ENCODE measurements at regions not wholly inside any gene's neighbourhood (a gene's known extent, or its start where the extent isn't known, plus 50 kb on each side); places are given as distances from the start of the nearest gene placed in this dataset.

DNA sequence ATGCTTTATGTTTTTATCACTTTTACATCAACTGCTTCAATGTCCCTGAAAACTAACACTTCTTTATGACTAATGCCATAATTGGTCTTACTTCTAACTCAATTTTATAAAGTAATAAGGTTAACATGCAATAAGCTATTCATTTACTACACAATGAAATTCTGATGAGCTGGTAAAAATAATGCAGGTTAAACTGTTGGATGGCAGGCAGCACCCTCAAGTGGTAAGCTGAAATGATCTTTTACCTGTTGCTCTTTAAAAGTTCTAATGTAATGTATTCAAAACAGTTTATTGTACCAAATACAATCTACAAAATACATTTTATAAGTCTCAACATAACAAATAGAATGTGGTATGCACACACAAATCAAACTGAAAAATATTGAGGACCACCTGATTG, 1280.3 kb downstream of the CDH8 start:
- ChIA-PET CTCF (no interaction called here), POLR2A (ENCODE audit: unreplicated experiment) (no interaction called here)
- Histone ChIP-seq H3K79me2 (ENCODE audit: low read depth) (no peaks in the 10 kb centered on the region), H3K27ac (no peak overlapping the region), H3K9me2 (ENCODE audit: insufficient read depth) (no peaks in the 10 kb centered on the region; the same call in 1 of the 2 replicates), H3K4me3 (no peak overlapping the region), H2AFZ (no peak overlapping the region), H3F3A (ENCODE audit: insufficient read depth, low read depth) (no peaks in the 10 kb centered on the region), H3K4me2 (no peak overlapping the region), H3K36me3 (ENCODE audit: low read depth) (no peaks in the 10 kb centered on the region), H3K4me1 (replicated peaks; ENCODE audit: insufficient read depth) (no peaks in the 10 kb centered on the region), H3K27me3 (ENCODE audit: insufficient read depth, low read depth) (no peaks in the 10 kb centered on the region), H3K9me3 (ENCODE audit: insufficient read depth, low read depth) (no peaks in the 10 kb centered on the region), H4K20me1 (ENCODE audit: insufficient read depth) (no peaks in the 10 kb centered on the region)
- intact Hi-C loops (cut with micrococcal nuclease; ENCODE audit: unreplicated experiment) = no loop called here
- DNase-seq = no peak
- TF ChIP-seq EZH2 (IDR thresholded peaks at IDR 0.05; ENCODE audit: low read depth) = no peak
- TF ChIP-seq CTCF (conservative IDR thresholded peaks at IDR 0.05) = 0 out of 2 replicates have a peak, but pooled peaks have one; percentile 22
- BruUV-seq (replicated peaks) = no TSS peak

GRCh38 chr16:60748366-60748765, 1287.9 kb downstream of the CDH8 start:
- Histone ChIP-seq H2AFZ (no peak overlapping the region), H3F3A (ENCODE audit: insufficient read depth, low read depth) (no peaks in the 10 kb centered on the region), H3K9me3 (ENCODE audit: insufficient read depth, low read depth) (no peaks in the 10 kb centered on the region), H4K20me1 (ENCODE audit: insufficient read depth) (no peaks in the 10 kb centered on the region), H3K4me3 (no peak overlapping the region), H3K36me3 (ENCODE audit: low read depth) (no peaks in the 10 kb centered on the region), H3K4me1 (replicated peaks; ENCODE audit: insufficient read depth) (no peaks in the 10 kb centered on the region), H3K27me3 (ENCODE audit: insufficient read depth, low read depth) (no peaks in the 10 kb centered on the region), H3K4me2 (no peak overlapping the region), H3K79me2 (ENCODE audit: low read depth) (no peaks in the 10 kb centered on the region), H3K27ac (no peak overlapping the region), H3K9me2 (ENCODE audit: insufficient read depth) (no peaks in the 10 kb centered on the region; the same call in 1 of the 2 replicates)
- no TSS peak for BruUV-seq (replicated peaks)
- no peak for DNase-seq
- ChIA-PET POLR2A (ENCODE audit: unreplicated experiment) (no interaction called here), CTCF (no interaction called here)
- TF ChIP-seq EZH2 (IDR thresholded peaks at IDR 0.05; ENCODE audit: low read depth) (no peak), CTCF (conservative IDR thresholded peaks at IDR 0.05) (no peak)
- intact Hi-C loops (cut with micrococcal nuclease; ENCODE audit: unreplicated experiment) = no loop called here

- H3K36me3 ChIP-seq (ENCODE audit: low read depth) = no peaks in the 10 kb centered on the region
- no peaks in the 10 kb centered on the region for H3F3A ChIP-seq (ENCODE audit: insufficient read depth, low read depth)
- TF ChIP-seq EZH2 (IDR thresholded peaks at IDR 0.05; ENCODE audit: low read depth) (no peak), CTCF (conservative IDR thresholded peaks at IDR 0.05) (no peak)
- no TSS peak for BruUV-seq (replicated peaks)
- H3K27ac ChIP-seq = no peak overlapping the region
- H3K79me2 ChIP-seq (ENCODE audit: low read depth) = no peaks in the 10 kb centered on the region
- intact Hi-C loops (cut with micrococcal nuclease; ENCODE audit: unreplicated experiment) = no loop called here
- no peaks in the 10 kb centered on the region for H3K4me1 ChIP-seq (replicated peaks; ENCODE audit: insufficient read depth)
- no peaks in the 10 kb centered on the region for H4K20me1 ChIP-seq (ENCODE audit: insufficient read depth)
- no peak for DNase-seq
- H3K9me3 ChIP-seq (ENCODE audit: insufficient read depth, low read depth) = no peaks in the 10 kb centered on the region
- CTCF ChIA-PET = no interaction called here
- H3K9me2 ChIP-seq (ENCODE audit: insufficient read depth) = no peaks in the 10 kb centered on the region
- POLR2A ChIA-PET (ENCODE audit: unreplicated experiment) = no interaction called here
- H3K4me2 ChIP-seq = no peak overlapping the region
- no peak overlapping the region for H2AFZ ChIP-seq
- H3K4me3 ChIP-seq = no peak overlapping the region
- no peaks in the 10 kb centered on the region for H3K27me3 ChIP-seq (ENCODE audit: insufficient read depth, low read depth)
Measured at GRCh38 chr16:60744198-60744597, 1292.0 kb downstream of the CDH8 start.

All from PC-9 (cell line).